Fibroblast of lung (primary cell): ENCODE measurements at regions not wholly inside any gene's neighbourhood (a gene's known extent, or its start where the extent isn't known, plus 50 kb on each side); places are given as distances from the start of the nearest gene placed in this dataset.

Experiments used
- DNase-seq, 2 donors: peaks; one replicate each; pipeline versions ENCODE4 v3.0.0 to v3.0.0-alpha.2; 2010; ENCODE audit warnings: low read depth in 2 of 2
- H2AFZ ChIP-seq: 2 replicates; pipeline ENCODE4 v1.5.1; 2012; ENCODE audit warnings: low read length, control low read depth, inconsistent platforms
- H3K27ac ChIP-seq: 2 replicates; pipeline ENCODE4 v1.5.1; 2011; ENCODE audit warnings: low read length, control low read depth; ENCODE audit not compliant: insufficient read depth
- H3K27me3 ChIP-seq: 2 replicates; pipeline ENCODE4 v1.5.1; 2011; ENCODE audit warnings: mild to moderate bottlenecking, low read length; ENCODE audit not compliant: control insufficient read depth, insufficient read depth
- H3K36me3 ChIP-seq: 2 replicates; pipeline ENCODE4 v1.5.1; 2011; ENCODE audit warnings: low read length; ENCODE audit not compliant: control insufficient read depth, insufficient read depth
- H3K4me1 ChIP-seq: 2 replicates; pipeline ENCODE4 v1.5.1; 2011; ENCODE audit warnings: low read length; ENCODE audit not compliant: control insufficient read depth, insufficient read depth; ENCODE audit errors: extremely low read depth
- H3K4me2 ChIP-seq: 2 replicates; pipeline ENCODE4 v1.5.1; 2011; ENCODE audit warnings: low read length, control low read depth; ENCODE audit not compliant: insufficient read depth; ENCODE audit errors: extremely low read depth
- H3K4me3 ChIP-seq, 4 experiments: fragments of 200-600 bp in 1 of 4; sonication (generic) in 1 of 4; replicated peaks in 1 of 4; 2 replicates each; pipeline ENCODE4 v1.5.1; 2011 to 2016; ENCODE audit warnings: low read length in 4 of 4, low read depth in 3 of 4, mild to moderate bottlenecking in 3 of 4, control low read depth in 2 of 4, inconsistent platforms in 1 of 4, mixed read lengths in 1 of 4; ENCODE audit not compliant: insufficient read depth in 1 of 4; ENCODE audit errors: control extremely low read depth in 1 of 4
- H3K79me2 ChIP-seq: 2 replicates; pipeline ENCODE4 v1.5.1; 2012; ENCODE audit warnings: mild to moderate bottlenecking, low read length, inconsistent platforms; ENCODE audit not compliant: control insufficient read depth, insufficient read depth
- H3K9ac ChIP-seq: 2 replicates; pipeline ENCODE4 v1.5.1; 2011; ENCODE audit warnings: mild to moderate bottlenecking, low read length, control low read depth; ENCODE audit not compliant: insufficient read depth
- H3K9me3 ChIP-seq: 2 replicates; pipeline ENCODE4 v1.5.1; 2012; ENCODE audit warnings: low read depth, low read length; ENCODE audit not compliant: control insufficient read depth, insufficient read depth
- H4K20me1 ChIP-seq: 2 replicates; pipeline ENCODE4 v1.5.1; 2011; ENCODE audit warnings: low read length; ENCODE audit not compliant: control insufficient read depth, insufficient read depth; ENCODE audit errors: extremely low read depth
- CTCF ChIP-seq, 2 donors: IDR thresholded peaks in 1 of 2; conservative IDR thresholded peaks in 1 of 2; 1 replicate in 1 of 2; 2 replicates in 1 of 2; pipeline ENCODE4 v1.5.1; 2011 to 2012; ENCODE audit warnings: low read length in 2 of 2, control low read depth in 1 of 2, inconsistent platforms in 1 of 2, low read depth in 1 of 2, mild to moderate bottlenecking in 1 of 2
- EZH2 ChIP-seq: IDR thresholded peaks from 2 replicates; pipeline ENCODE4 v1.5.1; 2012; ENCODE audit warnings: low read length, control low read depth, mild to moderate bottlenecking; ENCODE audit errors: missing control alignments

GRCh38 chr12:94763462-94763861, 113.1 kb upstream of the TMCC3 start:
- no peak overlapping the region for H3K4me2 ChIP-seq
- no peaks in the 10 kb centered on the region for H3K4me1 ChIP-seq
- H3K27ac ChIP-seq = no peak overlapping the region
- DNase-seq = no peak
- no peak for TF ChIP-seq CTCF (conservative IDR thresholded peaks at IDR 0.05 in 1 of 2, IDR thresholded peaks at IDR 0.05 in 1 of 2; ENCODE audit: low read depth in 1 of 2, low read length in 2 of 2)
- TF ChIP-seq EZH2 = no peak
- H2AFZ ChIP-seq = no peak overlapping the region
- no peak overlapping the region for H3K4me3 ChIP-seq
- H3K36me3 ChIP-seq = no peaks in the 10 kb centered on the region
- H3K27me3 ChIP-seq = no peaks in the 10 kb centered on the region
- no peak overlapping the region for H3K9ac ChIP-seq
- no peaks in the 10 kb centered on the region for H3K9me3 ChIP-seq
- no peaks in the 10 kb centered on the region for H3K79me2 ChIP-seq
- H4K20me1 ChIP-seq = no peaks in the 10 kb centered on the region

- Histone ChIP-seq H4K20me1 (no peaks in the 10 kb centered on the region), H3K36me3 (no peaks in the 10 kb centered on the region), H3K4me2 (no peak overlapping the region), H3K27ac (no peak overlapping the region), H3K9ac (no peak overlapping the region), H3K79me2 (no peaks in the 10 kb centered on the region), H3K27me3 (no peaks in the 10 kb centered on the region), H3K4me3 (no peak overlapping the region), H2AFZ (no peak overlapping the region), H3K4me1 (no peaks in the 10 kb centered on the region), H3K9me3 (no peaks in the 10 kb centered on the region)
- DNase-seq = no peak
- TF ChIP-seq CTCF (conservative IDR thresholded peaks at IDR 0.05 in 1 of 2, IDR thresholded peaks at IDR 0.05 in 1 of 2; ENCODE audit: low read depth in 1 of 2, low read length in 2 of 2) = no peak
- no peak for TF ChIP-seq EZH2
These were observed 112.6 kb upstream of the TMCC3 start for GRCh38 chr12:94762943-94763342.

- Histone ChIP-seq H3K79me2 (no peaks in the 10 kb centered on the region), H3K9me3 (no peaks in the 10 kb centered on the region), H3K27me3 (no peaks in the 10 kb centered on the region), H3K27ac (no peak overlapping the region), H3K4me1 (no peaks in the 10 kb centered on the region), H3K9ac (no peak overlapping the region), H2AFZ (no peak overlapping the region), H4K20me1 (no peaks in the 10 kb centered on the region), H3K36me3 (no peaks in the 10 kb centered on the region), H3K4me3 (no peak overlapping the region), H3K4me2 (no peak overlapping the region)
- TF ChIP-seq EZH2 (no peak), CTCF (conservative IDR thresholded peaks at IDR 0.05 in 1 of 2, IDR thresholded peaks at IDR 0.05 in 1 of 2; ENCODE audit: low read depth in 1 of 2, low read length in 2 of 2) (no peak)
- DNase-seq = no peak
These were observed 112.0 kb upstream of the TMCC3 start for GRCh38 chr12:94762259-94762942.
